H4 (cell line): ENCODE measurements at regions not wholly inside any gene's neighbourhood (a gene's known extent, or its start where the extent isn't known, plus 50 kb on each side); places are given as distances from the start of the nearest gene placed in this dataset.

Source experiments
- DNase-seq: peaks from one replicate; pipeline ENCODE4 v3.0.0-alpha.2; 2015; ENCODE audit warnings: low spot score

DNA sequence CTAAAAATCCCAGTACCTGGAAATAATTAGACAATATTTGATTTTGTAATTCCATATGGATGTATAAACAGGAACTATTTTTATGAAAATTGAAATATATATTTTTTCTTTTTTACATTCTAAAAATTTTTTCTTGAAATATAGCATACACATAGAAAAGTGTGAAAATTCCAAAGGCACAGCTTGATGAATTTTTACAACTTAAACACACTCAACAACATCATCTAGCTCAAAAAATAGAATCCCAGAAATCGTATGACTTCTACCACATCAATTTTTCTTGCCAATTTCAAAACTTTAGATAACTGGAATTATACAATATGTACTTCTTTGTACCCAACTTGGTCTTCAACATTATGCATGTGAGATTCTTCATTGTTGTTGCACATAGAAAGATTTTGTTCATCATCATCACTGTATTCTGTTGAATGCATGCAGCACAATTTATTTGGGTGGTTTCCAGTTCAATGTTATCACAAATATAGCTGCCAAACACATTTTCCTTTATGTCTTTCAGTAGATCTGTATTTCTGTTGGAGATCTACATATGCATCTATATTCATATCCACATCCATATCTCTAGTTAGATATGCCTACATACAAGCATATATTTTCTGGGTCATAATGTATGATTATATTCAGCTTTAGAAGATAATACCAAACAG is 340.7 kb upstream of the SLIT2 start:
- no peak for DNase-seq

DNA sequence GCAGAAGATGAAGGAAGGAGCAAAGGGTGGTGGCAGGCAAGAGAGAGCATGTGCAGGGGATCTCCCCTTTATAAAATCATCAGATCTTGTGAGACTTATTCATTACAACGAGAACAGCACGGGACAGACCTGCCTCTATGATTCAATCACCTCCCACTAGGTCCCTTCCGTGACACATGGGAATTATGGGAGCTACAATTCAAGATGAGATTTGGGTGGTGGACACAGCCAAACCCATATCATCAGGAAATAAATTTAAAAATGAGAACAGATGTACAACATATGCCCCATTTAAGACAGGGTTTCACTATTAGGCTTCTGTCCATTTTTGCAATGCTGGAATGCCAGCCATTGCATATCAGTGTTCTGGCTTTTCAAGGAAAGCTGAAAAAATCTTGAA is 346.7 kb upstream of the SLIT2 start:
- DNase-seq, result no peak

DNA sequence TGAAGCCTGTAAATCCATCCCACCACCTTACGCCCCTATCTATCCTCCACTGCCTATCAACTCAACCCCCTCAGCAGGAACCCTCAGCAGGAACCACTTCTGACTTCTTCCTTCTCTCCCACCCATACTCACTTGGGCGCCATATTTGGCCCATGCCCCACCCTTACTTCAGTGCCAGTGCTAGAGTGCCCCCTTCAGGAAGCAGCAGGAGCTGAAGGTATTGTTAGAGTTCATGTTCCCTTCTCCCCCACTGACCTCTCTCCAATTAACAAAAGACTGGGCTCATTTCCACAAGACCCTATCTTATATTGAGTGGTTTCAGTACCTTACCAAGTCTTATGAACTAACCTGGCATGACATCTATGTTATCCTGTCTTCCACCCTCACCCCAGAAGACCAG is 363.1 kb upstream of the SLIT2 start:
- DNase-seq, result peak; percentile 27

DNA sequence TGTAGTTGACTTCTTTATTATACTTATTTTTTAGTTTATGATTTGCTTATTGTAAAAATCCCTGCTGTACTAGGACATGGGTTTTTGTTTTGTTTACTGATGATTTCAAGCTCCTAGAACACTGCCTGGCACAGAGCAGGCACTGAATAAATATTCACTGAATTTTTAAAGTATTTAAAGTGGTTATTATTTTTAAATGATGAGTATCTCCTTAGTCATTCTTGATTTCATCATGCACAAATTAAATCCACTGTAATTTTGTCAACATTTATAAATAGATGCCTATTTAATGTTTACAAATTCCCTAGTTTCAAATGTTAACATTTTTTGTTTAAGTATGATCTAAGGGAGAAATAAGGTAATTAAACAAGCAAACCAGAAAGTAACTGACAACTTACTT is 367.9 kb upstream of the SLIT2 start:
- DNase-seq, result no peak

- DNase-seq, result no peak
Observed at GRCh38 chr4:19880206-19880605, 371.5 kb upstream of the SLIT2 start.

GRCh38 chr4:19879330-19879729 is 372.4 kb upstream of the SLIT2 start:
- DNase-seq, result no peak

DNA sequence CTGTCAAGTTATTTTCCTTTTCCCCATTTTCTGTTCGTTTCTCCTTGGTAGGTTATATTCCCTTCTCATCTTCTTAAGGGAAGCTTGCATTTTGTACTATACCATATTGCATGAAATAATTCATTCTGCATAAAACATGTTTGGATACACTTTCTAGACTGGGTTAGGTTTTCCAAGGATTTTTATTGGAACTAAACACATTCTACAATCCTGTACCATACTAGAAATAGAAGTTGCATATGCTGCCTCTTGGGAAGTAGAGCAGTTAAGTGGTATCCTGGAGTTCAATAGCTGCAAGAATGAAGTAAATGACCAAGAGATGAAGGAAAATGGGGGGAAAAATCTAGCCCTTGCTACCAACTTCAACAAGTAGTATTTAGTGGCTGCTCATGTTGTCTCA is 393.7 kb upstream of the SLIT2 start:
- DNase-seq, result no peak

DNA sequence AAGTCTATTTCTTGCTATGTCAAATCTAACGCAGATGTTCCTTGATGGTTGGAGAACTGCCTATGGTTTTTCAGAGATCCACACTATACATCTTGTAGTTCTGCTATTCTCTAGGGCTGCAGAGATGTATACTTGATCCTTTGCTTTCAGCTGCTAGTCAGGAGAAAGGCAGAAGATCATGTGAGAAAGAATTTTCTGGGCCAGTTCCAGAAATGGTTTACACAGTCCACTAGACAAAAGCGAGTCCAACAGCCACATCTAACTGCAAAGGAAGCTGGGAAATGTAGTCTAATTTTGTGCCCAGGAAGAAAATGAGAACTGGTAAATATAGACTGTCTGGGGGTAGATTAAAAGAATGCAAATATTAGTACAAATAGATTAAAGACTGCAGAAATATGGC is 394.3 kb upstream of the SLIT2 start:
- DNase-seq, result no peak

GRCh38 chr4:19850909-19851308 is 400.8 kb upstream of the SLIT2 start:
- peak; percentile 86 for DNase-seq

DNA sequence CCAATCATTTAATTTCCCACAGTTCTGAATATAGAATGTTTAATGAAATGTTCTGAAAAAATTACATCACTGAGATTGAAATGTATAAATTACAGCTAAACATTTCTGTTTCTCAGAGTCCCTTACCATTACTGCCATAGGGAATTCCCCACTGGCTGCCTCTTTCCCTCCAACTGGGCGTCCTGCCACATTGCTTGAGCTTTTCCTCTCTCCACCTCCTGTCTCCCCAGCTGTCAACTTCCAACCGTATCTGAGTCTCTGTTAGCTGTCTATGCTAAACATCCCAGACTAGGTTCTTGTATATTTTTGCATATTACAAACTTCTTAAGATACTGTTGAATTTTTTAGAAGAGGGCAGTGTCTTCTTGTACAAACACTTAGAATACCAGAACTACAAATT is 407.3 kb upstream of the SLIT2 start:
- peak; percentile 13 for DNase-seq

- no peak for DNase-seq
Observed at GRCh38 chr4:19842471-19842870, 409.2 kb upstream of the SLIT2 start.

DNA sequence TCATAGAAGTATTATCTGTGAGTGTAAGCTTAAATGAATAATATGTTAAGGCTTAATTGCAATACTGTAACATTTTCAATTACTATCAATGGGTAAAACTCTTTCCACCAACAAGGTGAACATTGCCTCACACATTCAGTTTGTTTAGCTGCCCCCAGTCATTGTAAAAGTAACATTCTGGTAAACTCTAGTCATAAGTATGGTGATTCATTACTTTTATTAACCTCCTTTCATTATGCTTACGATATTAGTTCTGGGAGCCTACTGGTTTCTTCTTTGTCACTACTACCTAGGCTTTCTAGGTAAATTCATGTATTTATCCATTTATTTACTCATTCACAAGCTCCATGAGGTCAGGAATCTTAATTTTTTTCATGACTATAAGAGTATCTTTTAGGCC is 412.8 kb upstream of the SLIT2 start:
- no peak for DNase-seq

DNA sequence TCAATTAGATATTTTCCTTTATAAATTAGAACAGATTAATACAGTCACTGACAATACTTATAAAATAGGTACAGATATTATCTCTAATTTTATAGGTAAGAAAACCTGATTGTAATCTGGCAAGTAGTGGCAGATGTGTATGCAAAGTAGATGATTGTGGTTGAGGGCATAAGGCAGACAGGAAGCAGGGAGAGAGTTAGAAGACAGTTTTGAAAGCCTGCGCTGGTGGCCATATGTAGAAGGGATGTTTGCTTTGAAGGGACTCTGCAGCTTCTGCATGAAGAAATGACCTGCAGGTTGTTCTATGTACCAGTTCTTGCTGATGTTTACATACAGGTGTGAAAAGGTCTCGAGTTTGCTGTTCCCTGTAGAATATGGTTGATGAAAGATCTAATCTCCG is 416.3 kb upstream of the SLIT2 start:
- DNase-seq, result no peak

DNA sequence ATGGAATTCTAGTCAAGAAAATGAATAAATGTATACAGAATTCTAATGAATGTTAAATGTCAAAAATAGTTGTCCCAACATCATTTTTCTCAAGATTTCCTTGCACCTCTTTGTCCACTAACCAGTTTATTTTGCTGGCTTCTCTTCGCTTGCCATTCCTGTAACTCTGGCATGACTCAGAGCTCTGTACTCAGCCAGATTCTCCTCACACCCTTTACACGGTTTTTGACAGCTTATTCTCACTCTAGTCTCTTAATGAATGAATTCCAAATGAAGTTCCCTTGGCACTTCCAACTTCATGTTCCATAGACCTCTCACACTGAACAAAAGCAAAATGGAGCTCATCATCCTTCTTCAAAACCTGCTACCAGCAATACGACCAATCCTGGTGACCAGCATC is 419.3 kb upstream of the SLIT2 start:
- no peak for DNase-seq

- no peak for DNase-seq
Observed at GRCh38 chr4:19831644-19832285, 419.9 kb upstream of the SLIT2 start.

DNA sequence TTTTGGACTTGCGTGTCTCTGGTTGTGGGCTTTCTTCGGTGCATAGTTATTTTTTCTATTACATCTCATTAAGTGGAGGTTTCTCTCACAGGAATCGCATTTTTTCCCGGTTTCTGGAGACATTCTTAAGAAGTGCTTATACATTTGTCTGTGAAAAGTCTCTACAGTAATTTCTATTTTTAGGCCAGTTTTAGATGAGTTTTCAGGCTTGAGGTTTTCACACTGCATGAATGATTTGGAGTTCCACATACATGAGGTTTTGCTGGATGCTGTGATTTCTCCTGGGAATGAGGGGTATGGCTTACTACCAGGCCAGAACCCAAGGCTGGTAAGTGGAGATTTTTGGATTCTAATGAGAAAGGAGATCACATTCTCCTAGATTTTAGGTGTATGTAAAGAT is 422.6 kb upstream of the SLIT2 start:
- no peak for DNase-seq

DNA sequence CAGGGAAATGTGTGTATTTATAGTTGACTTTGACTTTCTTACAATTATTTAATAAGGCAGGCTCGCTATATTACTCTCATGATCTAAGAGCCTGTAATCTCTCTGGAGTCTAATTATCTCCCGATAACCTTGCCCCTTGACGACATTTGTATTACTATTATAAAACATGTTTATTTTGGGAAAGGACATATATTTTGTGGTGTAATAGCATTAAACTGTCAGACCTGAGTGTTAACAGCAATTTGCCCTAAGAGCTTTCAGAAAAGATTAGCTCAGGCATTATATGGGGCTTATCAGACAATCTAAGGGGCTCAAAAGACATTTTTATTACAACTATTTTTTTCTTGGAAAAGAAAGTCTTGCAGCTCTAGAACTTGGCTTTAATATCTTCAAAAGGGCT is 427.9 kb upstream of the SLIT2 start:
- DNase-seq, result no peak

DNA sequence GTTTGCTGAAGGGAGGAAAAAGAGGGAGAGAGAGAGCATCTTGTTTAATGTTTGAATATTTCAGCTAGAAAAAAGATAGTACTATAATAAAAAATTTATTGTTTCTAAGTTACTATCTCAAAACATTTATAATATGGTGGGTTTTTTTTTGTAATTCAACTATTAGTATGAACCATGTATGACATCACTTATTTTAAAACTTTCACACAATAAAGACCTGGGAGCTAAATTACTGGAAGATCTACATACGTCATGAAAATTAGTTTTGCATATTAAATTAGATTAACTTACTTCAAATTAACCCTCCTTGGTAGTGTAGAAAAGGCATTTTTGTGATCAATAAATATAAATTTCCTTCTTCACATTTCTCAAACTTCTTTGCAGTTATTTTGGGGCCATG is 432.0 kb upstream of the SLIT2 start:
- no peak for DNase-seq

- no peak for DNase-seq
Observed at GRCh38 chr4:19809989-19810388, 441.7 kb upstream of the SLIT2 start.

DNA sequence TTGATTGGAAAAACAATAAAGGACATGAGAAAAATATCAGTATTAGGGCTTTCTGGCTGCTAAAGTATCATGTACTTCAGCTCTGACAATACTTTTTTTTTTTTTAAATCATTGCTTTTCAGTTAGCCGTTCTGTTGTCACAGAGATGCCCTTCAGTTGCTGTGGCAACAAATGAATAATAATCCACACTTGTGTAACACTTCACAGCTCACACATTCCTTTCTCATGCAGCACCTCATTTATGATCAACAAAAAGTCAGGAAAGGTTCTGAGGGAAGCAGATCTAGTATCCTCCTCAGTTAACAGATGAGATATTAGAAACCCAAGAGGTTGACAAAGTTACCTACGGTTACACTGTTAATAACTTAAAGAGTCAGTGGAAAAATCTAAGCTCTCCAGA is 444.2 kb upstream of the SLIT2 start:
- DNase-seq, result no peak

GRCh38 chr4:19806865-19807264 is 444.8 kb upstream of the SLIT2 start:
- no peak for DNase-seq

- no peak for DNase-seq
Observed at GRCh38 chr4:19803406-19803805, 448.3 kb upstream of the SLIT2 start.

DNA sequence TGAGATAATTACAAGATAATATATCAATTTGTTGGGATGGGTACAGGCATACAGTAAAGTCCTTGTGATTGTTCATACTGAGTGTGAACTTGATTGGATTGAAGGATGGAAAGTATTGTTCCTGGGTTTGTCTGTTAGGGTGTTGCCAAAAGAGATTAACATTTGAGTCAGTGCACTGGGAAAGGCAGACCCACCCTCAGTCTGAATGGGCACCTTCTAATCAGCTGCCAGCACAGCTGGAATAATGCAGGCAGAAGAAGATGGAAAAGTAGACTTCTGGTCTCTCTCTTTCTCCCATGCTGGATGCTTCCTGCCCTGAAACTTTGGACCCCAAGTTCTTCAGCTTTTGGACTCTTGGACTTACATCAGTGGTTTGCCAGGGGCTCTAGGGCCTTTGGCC is 457.9 kb upstream of the SLIT2 start:
- no peak for DNase-seq
